B cell (primary cell): ENCODE measurements at regions not wholly inside any gene's neighbourhood (a gene's known extent, or its start where the extent isn't known, plus 50 kb on each side); places are given as distances from the start of the nearest gene placed in this dataset.

Experiments
- EZH2 ChIP-seq: IDR thresholded peaks from 2 replicates; pipeline ENCODE4 v1.6.1; 2012; ENCODE audit warnings: borderline replicate concordance, low read depth, mild to moderate bottlenecking, moderate library complexity, low read length; ENCODE audit not compliant: insufficient read depth, poor library complexity, severe bottlenecking
- TF ChIP-seq, protein P1 (sequence below): fragments of 200-600 bp; IDR thresholded peaks from one replicate; pipeline ENCODE4 v1.8.0; 2022; ENCODE audit warnings: antibody characterized with exemption, mild to moderate bottlenecking

DNA sequence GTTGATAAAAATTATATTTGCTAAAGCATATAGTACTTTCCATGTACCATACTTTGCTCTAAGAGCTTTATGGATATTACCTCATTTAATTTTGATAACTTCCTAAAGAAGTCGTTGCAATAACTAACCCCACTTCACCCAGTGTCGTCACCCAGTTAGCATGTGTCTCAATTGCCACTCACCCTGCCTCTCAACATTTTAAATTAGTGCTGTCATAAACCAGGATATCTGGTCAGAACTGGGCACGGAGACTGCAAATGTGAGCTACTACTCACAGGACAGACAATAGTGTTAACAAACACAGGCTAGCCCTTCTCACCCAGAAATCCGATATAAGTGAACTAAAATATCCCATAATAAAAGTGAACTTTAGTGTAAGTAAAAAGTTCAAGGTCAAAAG lies 430.6 kb downstream of the KLF12 start:
- TF ChIP-seq, protein P1, sequence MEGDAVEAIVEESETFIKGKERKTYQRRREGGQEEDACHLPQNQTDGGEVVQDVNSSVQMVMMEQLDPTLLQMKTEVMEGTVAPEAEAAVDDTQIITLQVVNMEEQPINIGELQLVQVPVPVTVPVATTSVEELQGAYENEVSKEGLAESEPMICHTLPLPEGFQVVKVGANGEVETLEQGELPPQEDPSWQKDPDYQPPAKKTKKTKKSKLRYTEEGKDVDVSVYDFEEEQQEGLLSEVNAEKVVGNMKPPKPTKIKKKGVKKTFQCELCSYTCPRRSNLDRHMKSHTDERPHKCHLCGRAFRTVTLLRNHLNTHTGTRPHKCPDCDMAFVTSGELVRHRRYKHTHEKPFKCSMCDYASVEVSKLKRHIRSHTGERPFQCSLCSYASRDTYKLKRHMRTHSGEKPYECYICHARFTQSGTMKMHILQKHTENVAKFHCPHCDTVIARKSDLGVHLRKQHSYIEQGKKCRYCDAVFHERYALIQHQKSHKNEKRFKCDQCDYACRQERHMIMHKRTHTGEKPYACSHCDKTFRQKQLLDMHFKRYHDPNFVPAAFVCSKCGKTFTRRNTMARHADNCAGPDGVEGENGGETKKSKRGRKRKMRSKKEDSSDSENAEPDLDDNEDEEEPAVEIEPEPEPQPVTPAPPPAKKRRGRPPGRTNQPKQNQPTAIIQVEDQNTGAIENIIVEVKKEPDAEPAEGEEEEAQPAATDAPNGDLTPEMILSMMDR: no peak
- TF ChIP-seq EZH2: no peak
